Hepatocyte (in vitro differentiated cells): ENCODE measurements at regions not wholly inside any gene's neighbourhood (a gene's known extent, or its start where the extent isn't known, plus 50 kb on each side); places are given as distances from the start of the nearest gene placed in this dataset.

Source experiments
- DNase-seq: peaks from one replicate; pipeline ENCODE4 v3.0.0-alpha.2; 2016; ENCODE audit warnings: low spot score
- H2AFZ ChIP-seq: fragments of 200-600 bp; sonication (generic); 2 replicates; pipeline ENCODE4 v1.6.0; 2016; ENCODE audit warnings: antibody characterized with exemption, mild to moderate bottlenecking
- H3K27ac ChIP-seq: fragments of 200-600 bp; sonication (generic); 2 replicates; pipeline ENCODE4 v1.5.1; 2016; ENCODE audit warnings: mild to moderate bottlenecking
- H3K27me3 ChIP-seq: fragments of 200-600 bp; sonication (generic); 2 replicates; pipeline ENCODE4 v1.6.1; 2016
- H3K36me3 ChIP-seq: fragments of 200-600 bp; sonication (generic); replicated peaks from 2 replicates; pipeline ENCODE4 v1.5.1; 2016; ENCODE audit warnings: low read depth; ENCODE audit not compliant: insufficient read depth
- H3K4me1 ChIP-seq: fragments of 200-600 bp; sonication (generic); 2 replicates; pipeline ENCODE4 v1.5.1; 2016; ENCODE audit warnings: mild to moderate bottlenecking, moderate library complexity; ENCODE audit not compliant: insufficient read depth
- H3K4me2 ChIP-seq: fragments of 200-600 bp; sonication (generic); 2 replicates; pipeline ENCODE4 v1.6.0; 2016
- H3K4me3 ChIP-seq: fragments of 200-600 bp; sonication (generic); 2 replicates; pipeline ENCODE4 v1.5.1; 2016; ENCODE audit warnings: mild to moderate bottlenecking
- H3K79me2 ChIP-seq: fragments of 200-600 bp; sonication (generic); 2 replicates; pipeline ENCODE4 v1.6.0; 2017; ENCODE audit warnings: mild to moderate bottlenecking
- H3K9me2 ChIP-seq: fragments of 200-600 bp; sonication (generic); replicated peaks from 2 replicates; pipeline ENCODE4 v1.6.0; 2017; ENCODE audit warnings: mild to moderate bottlenecking; ENCODE audit not compliant: insufficient read depth
- H3K9me3 ChIP-seq: fragments of 200-600 bp; sonication (generic); 2 replicates; pipeline ENCODE4 v1.5.1; 2016; ENCODE audit warnings: low read depth, mild to moderate bottlenecking
- H4K20me1 ChIP-seq: fragments of 200-600 bp; sonication (generic); 2 replicates; pipeline ENCODE4 v1.6.0; 2016; ENCODE audit warnings: mild to moderate bottlenecking; ENCODE audit not compliant: insufficient read depth, poor library complexity, severe bottlenecking
- EZH2 ChIP-seq: fragments of 200-600 bp; sonication (generic); IDR thresholded peaks from 2 replicates; pipeline ENCODE4 v1.6.1; 2016; ENCODE audit warnings: antibody characterized with exemption, mild to moderate bottlenecking, borderline replicate concordance
- EZH2phosphoT487 ChIP-seq: fragments of 200-600 bp; sonication (generic); IDR thresholded peaks from one replicate; pipeline ENCODE4 v1.6.1; 2018; ENCODE audit warnings: antibody characterized with exemption, mild to moderate bottlenecking, low read depth, moderate library complexity; ENCODE audit not compliant: unreplicated experiment, severe bottlenecking
- WGBS: methylation state at CpG from one replicate; pipeline ENCODE4 v1.1.6; 2016; ENCODE audit warnings: low lambda C conversion rate; ENCODE audit errors: missing lambda C conversion rate; 5-methylcytosine and 5-hydroxymethylcytosine counted together
- TF ChIP-seq, protein P1 (sequence below): fragments of 200-600 bp; sonication (generic); IDR thresholded peaks from 2 replicates; pipeline ENCODE4 v1.5.1; 2016; ENCODE audit warnings: antibody characterized with exemption, mild to moderate bottlenecking; ENCODE audit not compliant: poor library complexity

DNA sequence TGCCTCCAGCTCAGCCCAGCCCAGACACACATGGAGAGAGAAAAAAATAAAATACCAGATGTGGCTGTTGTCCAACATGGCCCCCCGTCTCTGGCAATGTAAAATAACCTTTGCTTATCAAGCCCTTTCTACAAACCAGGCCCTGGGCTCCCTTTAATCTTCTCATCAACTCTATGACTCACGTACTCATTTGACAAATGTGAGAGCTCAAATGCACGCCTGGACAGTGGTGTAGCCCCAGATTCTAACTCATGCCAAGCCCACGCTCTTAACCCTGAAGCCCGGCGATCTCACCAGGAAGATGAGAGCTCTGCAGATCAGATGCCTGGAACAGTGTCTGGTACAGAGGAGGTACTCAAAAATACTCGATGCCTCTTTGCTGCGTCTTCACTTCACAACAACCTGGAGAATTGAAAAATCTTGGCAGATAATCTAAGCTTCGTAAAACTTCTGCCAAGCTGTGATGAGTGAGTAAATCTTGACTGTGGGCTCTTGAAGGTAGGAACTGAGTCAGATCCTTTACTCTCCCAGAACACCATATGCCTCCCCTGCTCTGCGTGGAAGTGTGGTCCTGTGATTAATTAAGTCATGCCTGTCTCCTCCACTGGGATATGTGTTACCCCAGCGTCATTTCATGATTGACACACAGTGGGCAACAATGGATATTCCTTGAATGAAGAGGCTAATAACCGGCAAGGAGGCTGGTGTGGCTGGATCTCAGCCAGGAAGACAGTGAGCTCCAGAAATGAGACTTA, 102.0 kb upstream of the FSTL4 start:
- TF ChIP-seq, protein P1, sequence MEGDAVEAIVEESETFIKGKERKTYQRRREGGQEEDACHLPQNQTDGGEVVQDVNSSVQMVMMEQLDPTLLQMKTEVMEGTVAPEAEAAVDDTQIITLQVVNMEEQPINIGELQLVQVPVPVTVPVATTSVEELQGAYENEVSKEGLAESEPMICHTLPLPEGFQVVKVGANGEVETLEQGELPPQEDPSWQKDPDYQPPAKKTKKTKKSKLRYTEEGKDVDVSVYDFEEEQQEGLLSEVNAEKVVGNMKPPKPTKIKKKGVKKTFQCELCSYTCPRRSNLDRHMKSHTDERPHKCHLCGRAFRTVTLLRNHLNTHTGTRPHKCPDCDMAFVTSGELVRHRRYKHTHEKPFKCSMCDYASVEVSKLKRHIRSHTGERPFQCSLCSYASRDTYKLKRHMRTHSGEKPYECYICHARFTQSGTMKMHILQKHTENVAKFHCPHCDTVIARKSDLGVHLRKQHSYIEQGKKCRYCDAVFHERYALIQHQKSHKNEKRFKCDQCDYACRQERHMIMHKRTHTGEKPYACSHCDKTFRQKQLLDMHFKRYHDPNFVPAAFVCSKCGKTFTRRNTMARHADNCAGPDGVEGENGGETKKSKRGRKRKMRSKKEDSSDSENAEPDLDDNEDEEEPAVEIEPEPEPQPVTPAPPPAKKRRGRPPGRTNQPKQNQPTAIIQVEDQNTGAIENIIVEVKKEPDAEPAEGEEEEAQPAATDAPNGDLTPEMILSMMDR = no peak
- TF ChIP-seq EZH2phosphoT487 = no peak
- no peak for TF ChIP-seq EZH2

GRCh38 chr5:133713751-133714150, 101.4 kb upstream of the FSTL4 start:
- DNase-seq = no peak
- H3K9me2 ChIP-seq = no peaks in the 10 kb centered on the region
- H3K4me2 ChIP-seq = no peak overlapping the region
- no peaks in the 10 kb centered on the region for H4K20me1 ChIP-seq
- no peak overlapping the region for H2AFZ ChIP-seq
- no peaks in the 10 kb centered on the region for H3K36me3 ChIP-seq
- no peaks in the 10 kb centered on the region for H3K4me1 ChIP-seq
- H3K9me3 ChIP-seq = no peaks in the 10 kb centered on the region
- H3K27ac ChIP-seq = no peak overlapping the region
- H3K79me2 ChIP-seq = no peaks in the 10 kb centered on the region
- no peak overlapping the region for H3K4me3 ChIP-seq
- 87% methylated on average over 6 of the region's 6 CpGs for WGBS
- no peak for TF ChIP-seq EZH2
- TF ChIP-seq EZH2phosphoT487 = no peak
- TF ChIP-seq, protein P1 = no peak
- H3K27me3 ChIP-seq = no peaks in the 10 kb centered on the region

More for the DNA sequence above, 102.0 kb upstream of the FSTL4 start:
- Histone ChIP-seq H3K36me3 (no peaks in the 10 kb centered on the region), H3K9me2 (no peaks in the 10 kb centered on the region), H3K4me1 (no peaks in the 10 kb centered on the region), H3K9me3 (no peaks in the 10 kb centered on the region), H3K4me2 (no peak overlapping the region), H3K27ac (no peak overlapping the region), H3K79me2 (no peaks in the 10 kb centered on the region), H2AFZ (no peak overlapping the region), H3K27me3 (no peaks in the 10 kb centered on the region), H3K4me3 (no peak overlapping the region), H4K20me1 (no peaks in the 10 kb centered on the region)
- DNase-seq = peak; percentile 16
- WGBS = 72% methylated on average over 12 of the region's 12 CpGs

DNA sequence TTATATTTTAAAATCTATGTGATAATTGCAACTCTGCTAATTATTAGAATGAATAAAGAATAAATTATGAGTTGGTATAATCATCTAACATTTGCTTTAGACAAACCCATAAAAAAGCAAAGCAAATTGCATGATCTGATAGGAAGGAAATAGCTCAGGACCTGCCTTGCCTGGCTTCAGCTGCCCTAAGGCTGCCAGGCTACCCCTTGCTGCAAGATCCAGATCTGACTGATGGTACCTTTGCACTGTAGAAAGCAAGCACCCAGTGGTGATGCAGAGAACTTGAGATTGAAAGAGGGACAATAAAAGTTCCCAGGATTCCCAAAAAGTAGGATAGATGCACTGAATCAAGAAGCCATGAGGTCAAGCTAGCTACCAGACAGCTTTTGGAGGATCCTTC, 100.9 kb upstream of the FSTL4 start:
- Histone ChIP-seq H3K9me2 (no peaks in the 10 kb centered on the region), H3K27ac (no peak overlapping the region), H3K4me2 (no peak overlapping the region), H3K4me1 (peaks cover 2% of the 10 kb centered on the region), H3K36me3 (no peaks in the 10 kb centered on the region), H3K79me2 (no peaks in the 10 kb centered on the region), H4K20me1 (no peaks in the 10 kb centered on the region), H3K27me3 (no peaks in the 10 kb centered on the region), H3K9me3 (no peaks in the 10 kb centered on the region), H3K4me3 (no peak overlapping the region), H2AFZ (no peak overlapping the region)
- DNase-seq = no peak
- TF ChIP-seq EZH2 (no peak), EZH2phosphoT487 (no peak)
- TF ChIP-seq, protein P1 = no peak
